Panc1 (cell line): ENCODE measurements at regions not wholly inside any gene's neighbourhood (a gene's known extent, or its start where the extent isn't known, plus 50 kb on each side); places are given as distances from the start of the nearest gene placed in this dataset.

Experiments used
- CTCF ChIP-seq: fragments of 450-650 bp; IDR thresholded peaks from 2 replicates; pipeline ENCODE4 v1.5.1; 2017; ENCODE audit warnings: mild to moderate bottlenecking
- POLR2AphosphoS5 ChIP-seq: IDR thresholded peaks from 2 replicates; pipeline ENCODE4 v1.6.1; 2012; ENCODE audit warnings: mild to moderate bottlenecking, low read depth, low read length, moderate library complexity
- SIN3A ChIP-seq: IDR thresholded peaks from 2 replicates; pipeline ENCODE4 v1.6.1; 2012; ENCODE audit warnings: low read depth, mild to moderate bottlenecking, low read length, moderate library complexity, borderline replicate concordance; ENCODE audit not compliant: insufficient read depth

GRCh38 chr1:186730951-186731729 lies 50.9 kb upstream of the PTGS2 start:
- TF ChIP-seq CTCF (no peak), POLR2AphosphoS5 (no peak), SIN3A (no peak)
